ENCODE measurements at regions not wholly inside any gene's neighbourhood (a gene's known extent, or its start where the extent isn't known, plus 50 kb on each side); places are given as distances from the start of the nearest gene placed in this dataset.

- TF ChIP-seq, protein P1, sequence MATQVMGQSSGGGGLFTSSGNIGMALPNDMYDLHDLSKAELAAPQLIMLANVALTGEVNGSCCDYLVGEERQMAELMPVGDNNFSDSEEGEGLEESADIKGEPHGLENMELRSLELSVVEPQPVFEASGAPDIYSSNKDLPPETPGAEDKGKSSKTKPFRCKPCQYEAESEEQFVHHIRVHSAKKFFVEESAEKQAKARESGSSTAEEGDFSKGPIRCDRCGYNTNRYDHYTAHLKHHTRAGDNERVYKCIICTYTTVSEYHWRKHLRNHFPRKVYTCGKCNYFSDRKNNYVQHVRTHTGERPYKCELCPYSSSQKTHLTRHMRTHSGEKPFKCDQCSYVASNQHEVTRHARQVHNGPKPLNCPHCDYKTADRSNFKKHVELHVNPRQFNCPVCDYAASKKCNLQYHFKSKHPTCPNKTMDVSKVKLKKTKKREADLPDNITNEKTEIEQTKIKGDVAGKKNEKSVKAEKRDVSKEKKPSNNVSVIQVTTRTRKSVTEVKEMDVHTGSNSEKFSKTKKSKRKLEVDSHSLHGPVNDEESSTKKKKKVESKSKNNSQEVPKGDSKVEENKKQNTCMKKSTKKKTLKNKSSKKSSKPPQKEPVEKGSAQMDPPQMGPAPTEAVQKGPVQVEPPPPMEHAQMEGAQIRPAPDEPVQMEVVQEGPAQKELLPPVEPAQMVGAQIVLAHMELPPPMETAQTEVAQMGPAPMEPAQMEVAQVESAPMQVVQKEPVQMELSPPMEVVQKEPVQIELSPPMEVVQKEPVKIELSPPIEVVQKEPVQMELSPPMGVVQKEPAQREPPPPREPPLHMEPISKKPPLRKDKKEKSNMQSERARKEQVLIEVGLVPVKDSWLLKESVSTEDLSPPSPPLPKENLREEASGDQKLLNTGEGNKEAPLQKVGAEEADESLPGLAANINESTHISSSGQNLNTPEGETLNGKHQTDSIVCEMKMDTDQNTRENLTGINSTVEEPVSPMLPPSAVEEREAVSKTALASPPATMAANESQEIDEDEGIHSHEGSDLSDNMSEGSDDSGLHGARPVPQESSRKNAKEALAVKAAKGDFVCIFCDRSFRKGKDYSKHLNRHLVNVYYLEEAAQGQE (IDR thresholded peaks at IDR 0.05; ENCODE audit: unreplicated experiment): no peak
- no peak for TF ChIP-seq STAT1 (IDR thresholded peaks at IDR 0.05; ENCODE audit: unreplicated experiment)
- TF ChIP-seq EZH2phosphoT487 (IDR thresholded peaks at IDR 0.05; ENCODE audit: unreplicated experiment): no peak
- no peak for TF ChIP-seq ZNF114 (CRISPR knock-in tag; IDR thresholded peaks at IDR 0.05)
Observed at GRCh38 chr4:106738121-106738520, 298.0 kb downstream of the DKK2 start (continued).

- no peak overlapping the region for H3K4me3 ChIP-seq
- Mint-ChIP-seq H3K36me3 (ENCODE audit: low read depth) (no peaks in the 10 kb centered on the region), H3K4me3 (no peak overlapping the region), H3K4me1 (no peaks in the 10 kb centered on the region), H3K27ac (no peak overlapping the region), H3K9me3 (no peaks in the 10 kb centered on the region), H3K27me3 (ENCODE audit: insufficient read depth, low read depth, poor library complexity) (no peaks in the 10 kb centered on the region)
- no peak overlapping the region for H3K4me2 ChIP-seq
- no peaks in the 10 kb centered on the region for H4K20me1 ChIP-seq (replicated peaks; ENCODE audit: insufficient read depth)
- no peaks in the 10 kb centered on the region for H3K4me1 ChIP-seq (ENCODE audit: insufficient read depth)
- ATAC-seq (no peak), DNase-seq (ENCODE audit: low spot score) (no peak)
- H3F3A ChIP-seq (replicated peaks; ENCODE audit: low read depth): no peaks in the 10 kb centered on the region
- no peak overlapping the region for H2AFZ ChIP-seq
- H3K27me3 ChIP-seq (ENCODE audit: insufficient read depth): no peaks in the 10 kb centered on the region
- H3K27ac ChIP-seq (ENCODE audit: low read depth): no peak overlapping the region
- H3K36me3 ChIP-seq (ENCODE audit: insufficient read depth): no peaks in the 10 kb centered on the region
- 0 out of 2 replicates have a peak, but pooled peaks cover 3% of the 10 kb centered on the region for H3K9me2 ChIP-seq (ENCODE audit: insufficient read depth)
- H3K79me2 ChIP-seq (replicated peaks; ENCODE audit: insufficient read depth): no peaks in the 10 kb centered on the region
- TF ChIP-seq NANOG (IDR thresholded peaks at IDR 0.05; ENCODE audit: borderline replicate concordance) (no peak), CREB1 (CRISPR knock-in tag; IDR thresholded peaks at IDR 0.05; ENCODE audit: low read depth) (no peak), JUNB (IDR thresholded peaks at IDR 0.05; ENCODE audit: unreplicated experiment) (no peak), ZNF331 (CRISPR knock-in tag; IDR thresholded peaks at IDR 0.05; ENCODE audit: low read depth) (no peak), CTCF (conservative IDR thresholded peaks at IDR 0.05; ENCODE audit: low read depth in 2 of 2) (no peak), POLR2AphosphoS5 (IDR thresholded peaks at IDR 0.05; ENCODE audit: low read depth) (no peak), EZH2phosphoT487 (IDR thresholded peaks at IDR 0.05; ENCODE audit: unreplicated experiment) (no peak)
- TF ChIP-seq, protein P1 (IDR thresholded peaks at IDR 0.05; ENCODE audit: unreplicated experiment): no peak
- TF ChIP-seq, protein P2, sequence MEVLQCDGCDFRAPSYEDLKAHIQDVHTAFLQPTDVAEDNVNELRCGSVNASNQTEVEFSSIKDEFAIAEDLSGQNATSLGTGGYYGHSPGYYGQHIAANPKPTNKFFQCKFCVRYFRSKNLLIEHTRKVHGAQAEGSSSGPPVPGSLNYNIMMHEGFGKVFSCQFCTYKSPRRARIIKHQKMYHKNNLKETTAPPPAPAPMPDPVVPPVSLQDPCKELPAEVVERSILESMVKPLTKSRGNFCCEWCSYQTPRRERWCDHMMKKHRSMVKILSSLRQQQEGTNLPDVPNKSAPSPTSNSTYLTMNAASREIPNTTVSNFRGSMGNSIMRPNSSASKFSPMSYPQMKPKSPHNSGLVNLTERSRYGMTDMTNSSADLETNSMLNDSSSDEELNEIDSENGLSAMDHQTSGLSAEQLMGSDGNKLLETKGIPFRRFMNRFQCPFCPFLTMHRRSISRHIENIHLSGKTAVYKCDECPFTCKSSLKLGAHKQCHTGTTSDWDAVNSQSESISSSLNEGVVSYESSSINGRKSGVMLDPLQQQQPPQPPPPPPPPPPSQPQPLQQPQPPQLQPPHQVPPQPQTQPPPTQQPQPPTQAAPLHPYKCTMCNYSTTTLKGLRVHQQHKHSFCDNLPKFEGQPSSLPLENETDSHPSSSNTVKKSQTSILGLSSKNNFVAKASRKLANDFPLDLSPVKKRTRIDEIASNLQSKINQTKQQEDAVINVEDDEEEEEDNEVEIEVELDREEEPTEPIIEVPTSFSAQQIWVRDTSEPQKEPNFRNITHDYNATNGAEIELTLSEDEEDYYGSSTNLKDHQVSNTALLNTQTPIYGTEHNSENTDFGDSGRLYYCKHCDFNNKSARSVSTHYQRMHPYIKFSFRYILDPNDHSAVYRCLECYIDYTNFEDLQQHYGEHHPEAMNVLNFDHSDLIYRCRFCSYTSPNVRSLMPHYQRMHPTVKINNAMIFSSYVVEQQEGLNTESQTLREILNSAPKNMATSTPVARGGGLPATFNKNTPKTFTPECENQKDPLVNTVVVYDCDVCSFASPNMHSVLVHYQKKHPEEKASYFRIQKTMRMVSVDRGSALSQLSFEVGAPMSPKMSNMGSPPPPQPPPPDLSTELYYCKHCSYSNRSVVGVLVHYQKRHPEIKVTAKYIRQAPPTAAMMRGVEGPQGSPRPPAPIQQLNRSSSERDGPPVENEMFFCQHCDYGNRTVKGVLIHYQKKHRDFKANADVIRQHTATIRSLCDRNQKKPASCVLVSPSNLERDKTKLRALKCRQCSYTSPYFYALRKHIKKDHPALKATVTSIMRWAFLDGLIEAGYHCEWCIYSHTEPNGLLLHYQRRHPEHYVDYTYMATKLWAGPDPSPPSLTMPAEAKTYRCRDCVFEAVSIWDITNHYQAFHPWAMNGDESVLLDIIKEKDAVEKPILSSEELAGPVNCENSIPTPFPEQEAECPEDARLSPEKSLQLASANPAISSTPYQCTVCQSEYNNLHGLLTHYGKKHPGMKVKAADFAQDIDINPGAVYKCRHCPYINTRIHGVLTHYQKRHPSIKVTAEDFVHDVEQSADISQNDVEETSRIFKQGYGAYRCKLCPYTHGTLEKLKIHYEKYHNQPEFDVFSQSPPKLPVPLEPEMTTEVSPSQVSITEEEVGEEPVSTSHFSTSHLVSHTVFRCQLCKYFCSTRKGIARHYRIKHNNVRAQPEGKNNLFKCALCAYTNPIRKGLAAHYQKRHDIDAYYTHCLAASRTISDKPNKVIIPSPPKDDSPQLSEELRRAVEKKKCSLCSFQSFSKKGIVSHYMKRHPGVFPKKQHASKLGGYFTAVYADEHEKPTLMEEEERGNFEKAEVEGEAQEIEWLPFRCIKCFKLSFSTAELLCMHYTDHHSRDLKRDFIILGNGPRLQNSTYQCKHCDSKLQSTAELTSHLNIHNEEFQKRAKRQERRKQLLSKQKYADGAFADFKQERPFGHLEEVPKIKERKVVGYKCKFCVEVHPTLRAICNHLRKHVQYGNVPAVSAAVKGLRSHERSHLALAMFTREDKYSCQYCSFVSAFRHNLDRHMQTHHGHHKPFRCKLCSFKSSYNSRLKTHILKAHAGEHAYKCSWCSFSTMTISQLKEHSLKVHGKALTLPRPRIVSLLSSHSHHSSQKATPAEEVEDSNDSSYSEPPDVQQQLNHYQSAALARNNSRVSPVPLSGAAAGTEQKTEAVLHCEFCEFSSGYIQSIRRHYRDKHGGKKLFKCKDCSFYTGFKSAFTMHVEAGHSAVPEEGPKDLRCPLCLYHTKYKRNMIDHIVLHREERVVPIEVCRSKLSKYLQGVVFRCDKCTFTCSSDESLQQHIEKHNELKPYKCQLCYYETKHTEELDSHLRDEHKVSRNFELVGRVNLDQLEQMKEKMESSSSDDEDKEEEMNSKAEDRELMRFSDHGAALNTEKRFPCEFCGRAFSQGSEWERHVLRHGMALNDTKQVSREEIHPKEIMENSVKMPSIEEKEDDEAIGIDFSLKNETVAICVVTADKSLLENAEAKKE (CRISPR knock-in tag; IDR thresholded peaks at IDR 0.05): no peak
Observed at GRCh38 chr4:106718548-106718947, 317.6 kb downstream of the DKK2 start.

Measured in GM23338 (cell line).